Kidney (tissue), 13 donors: ENCODE measurements at regions not wholly inside any gene's neighbourhood (a gene's known extent, or its start where the extent isn't known, plus 50 kb on each side); places are given as distances from the start of the nearest gene placed in this dataset.

Source experiments
- DNase-seq, 5 donors: peaks; one replicate each; pipeline ENCODE4 v3.0.0-alpha.2; 2013 to 2020
- FAIRE-seq: peaks from 2 replicates; lab custom pipeline; 2012; peaks lifted over from hg19 to GRCh38; lab: Jason Lieb, UNC
- H3K27ac ChIP-seq, 2 donors: one replicate each; pipeline ENCODE4 v1.7.0; 2013; ENCODE audit warnings: low read depth in 2 of 2, low read length in 2 of 2, inconsistent platforms in 1 of 2
- H3K27me3 ChIP-seq: one replicate; pipeline ENCODE4 v1.7.1; 2013; ENCODE audit warnings: low read length, inconsistent platforms; ENCODE audit not compliant: control insufficient read depth, insufficient read depth
- H3K36me3 ChIP-seq, 3 donors: one replicate each; pipeline versions ENCODE4 v1.7.0 to v1.7.1; 2013; ENCODE audit warnings: low read length in 3 of 3, control low read depth in 1 of 3, inconsistent platforms in 1 of 3; ENCODE audit not compliant: insufficient read depth in 3 of 3, control insufficient read depth in 2 of 3
- H3K4me1 ChIP-seq, 3 donors: one replicate each; pipeline versions ENCODE4 v1.7.0 to v1.7.1; 2013; ENCODE audit warnings: low read length in 3 of 3, inconsistent platforms in 1 of 3, low read depth in 1 of 3; ENCODE audit not compliant: control insufficient read depth in 2 of 3, insufficient read depth in 2 of 3
- H3K4me3 ChIP-seq, 3 donors: one replicate each; pipeline versions ENCODE4 v1.7.0 to v1.8.1; 2013; ENCODE audit warnings: low read length in 3 of 3, control low read depth in 1 of 3, inconsistent platforms in 1 of 3
- H3K9ac ChIP-seq, 3 donors: one replicate each; pipeline versions ENCODE4 v1.7.0 to v1.7.1; 2013; ENCODE audit warnings: low read length in 3 of 3, control low read depth in 1 of 3, inconsistent platforms in 1 of 3
- H3K9me3 ChIP-seq, 3 donors: one replicate each; pipeline versions ENCODE4 v1.7.0 to v1.7.1; 2013; ENCODE audit warnings: low read length in 3 of 3, control low read depth in 1 of 3, inconsistent platforms in 1 of 3; ENCODE audit not compliant: control insufficient read depth in 2 of 3, insufficient read depth in 1 of 3
- CTCF ChIP-seq: IDR thresholded peaks from 3 replicates; pipeline ENCODE4 v1.5.1; 2012; ENCODE audit warnings: mild to moderate bottlenecking, moderate library complexity, borderline replicate concordance; ENCODE audit not compliant: insufficient read depth; ENCODE audit errors: extremely low read depth
- intact Hi-C: fragments of 100-400 bp; cut with DNase I; formaldehyde crosslinking; loops from one replicate; pipeline ENCODE4 v1.11.1; 2022
- donor health status: control.
- donor health status: control.
- donor health status: control.
- donor health status: control.
- donor health status: control.
- donor health status: DM: yes; HTN: yes; CAD: no.
- donor health status: Normal renal cell carcinoma (clear cell type).

- H3K36me3 ChIP-seq, result no peaks in the 10 kb centered on the region
- FAIRE-seq, result no peak
- intact Hi-C loops, result no loop called here
These were observed 510.3 kb upstream of the CLINT1 start for GRCh38 chr5:158369241-158369640.

GRCh38 chr5:158368686-158369085 lies 509.7 kb upstream of the CLINT1 start:
- Histone ChIP-seq H3K4me3 (no peak overlapping the region), H3K36me3 (no peaks in the 10 kb centered on the region), H3K4me1 (no peaks in the 10 kb centered on the region), H3K27me3 (no peaks in the 10 kb centered on the region), H3K9ac (no peak overlapping the region), H3K9me3 (no peaks in the 10 kb centered on the region), H3K27ac (no peak overlapping the region)
- TF ChIP-seq CTCF, result no peak
- intact Hi-C loops, result no loop called here
- FAIRE-seq, result no peak
- no peak for DNase-seq

More at GRCh38 chr5:158369241-158369640, 510.3 kb upstream of the CLINT1 start:
- Histone ChIP-seq H3K4me1 (no peaks in the 10 kb centered on the region), H3K9ac (no peak overlapping the region), H3K27me3 (no peaks in the 10 kb centered on the region), H3K4me3 (no peak overlapping the region), H3K27ac (no peak overlapping the region), H3K9me3 (no peaks in the 10 kb centered on the region)
- peak in 1 of 5 donors; percentile 6 for DNase-seq
- TF ChIP-seq CTCF, result no peak

GRCh38 chr5:158364367-158364766 lies 505.4 kb upstream of the CLINT1 start:
- intact Hi-C loops, result no loop called here
- FAIRE-seq (no peak), DNase-seq (no peak)
- Histone ChIP-seq H3K9me3 (no peaks in the 10 kb centered on the region), H3K27ac (no peak overlapping the region), H3K9ac (no peak overlapping the region), H3K36me3 (no peaks in the 10 kb centered on the region), H3K27me3 (no peaks in the 10 kb centered on the region), H3K4me3 (no peak overlapping the region), H3K4me1 (no peaks in the 10 kb centered on the region)
- TF ChIP-seq CTCF, result no peak

GRCh38 chr5:158354958-158355357 lies 496.0 kb upstream of the CLINT1 start:
- Histone ChIP-seq H3K27me3 (no peaks in the 10 kb centered on the region), H3K9ac (no peak overlapping the region), H3K9me3 (no peaks in the 10 kb centered on the region), H3K4me1 (no peaks in the 10 kb centered on the region), H3K36me3 (no peaks in the 10 kb centered on the region), H3K4me3 (no peak overlapping the region), H3K27ac (no peak overlapping the region)
- FAIRE-seq, result no peak
- intact Hi-C loops, result no loop called here
- DNase-seq, result no peak
- TF ChIP-seq CTCF, result no peak
